HG02870 (cell line): ENCODE measurements at regions not wholly inside any gene's neighbourhood (a gene's known extent, or its start where the extent isn't known, plus 50 kb on each side); places are given as distances from the start of the nearest gene placed in this dataset.
A peak's percentile ranks its signal among the peaks of the same experiment; 100 is the strongest.
"Not testable (repeated sequence)": the region's sequence is repeated elsewhere in the genome, so short reads cannot be mapped to it uniquely, and the experiment has no call there.

ENCODE experiments used
- ATAC-seq: cut with Tn5 transposase; IDR thresholded peaks from one replicate; pipeline ENCODE4 v1.9.1; 2021; ENCODE audit warnings: mild to moderate bottlenecking, moderate library complexity; ENCODE audit not compliant: unreplicated experiment

DNA sequence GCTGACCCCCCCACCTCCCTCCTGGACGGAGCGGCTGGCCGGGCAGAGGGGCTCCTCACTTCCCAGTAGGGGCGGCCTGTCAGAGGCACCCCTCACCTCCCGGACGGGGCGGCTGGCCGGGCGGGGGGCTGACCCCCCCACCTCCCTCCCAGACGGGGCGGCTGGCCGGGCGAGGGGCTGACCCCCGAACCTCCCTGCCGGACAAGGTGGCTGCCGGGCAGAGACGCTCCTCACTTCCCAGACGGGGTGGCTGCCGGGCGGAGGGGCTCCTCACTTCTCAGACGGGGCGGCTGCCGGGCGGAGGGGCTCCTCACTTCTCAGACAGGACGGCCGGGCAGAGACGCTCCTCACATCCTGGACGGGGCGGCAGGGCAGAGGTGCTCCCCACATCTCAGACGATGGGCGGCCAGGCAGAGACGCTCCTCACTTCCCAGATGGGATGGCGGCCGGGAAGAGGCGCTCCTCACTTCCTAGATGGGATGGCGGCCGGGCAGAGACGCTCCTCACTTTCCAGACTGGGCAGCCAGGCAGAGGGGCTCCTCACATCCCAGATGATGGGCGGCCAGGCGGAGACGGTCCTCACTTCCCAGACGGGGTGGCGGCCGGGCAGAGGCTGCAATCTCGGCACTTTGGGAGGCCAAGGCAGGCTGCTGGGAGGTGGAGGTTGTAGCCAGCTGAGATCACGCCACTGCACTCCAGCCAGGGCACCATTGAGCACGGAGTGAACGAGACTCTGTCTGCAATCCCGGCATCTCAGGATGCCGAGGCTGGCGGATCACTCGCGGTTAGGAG is 66.2 kb upstream of the PAPPA2 start:
- not testable (repeated sequence) for ATAC-seq

DNA sequence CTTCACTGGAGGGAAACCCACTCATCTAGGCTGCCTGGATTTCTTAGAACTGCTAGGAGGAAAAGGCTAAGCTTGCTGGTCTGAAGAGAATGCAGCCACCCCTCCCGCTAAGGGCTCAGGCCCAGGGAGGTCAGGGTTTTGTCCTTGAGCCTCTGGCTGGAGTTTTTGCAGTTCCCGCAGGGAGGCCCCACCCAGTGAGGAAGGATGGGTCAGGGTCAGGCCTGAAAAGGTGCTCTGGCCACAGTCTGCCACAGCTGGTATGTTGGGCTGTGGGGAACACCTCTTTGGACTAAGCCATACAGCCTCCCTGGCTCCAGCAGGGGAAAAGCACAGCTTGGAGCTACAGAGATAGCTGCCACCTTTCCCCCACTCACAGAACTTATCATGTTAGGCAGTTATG is 71.4 kb upstream of the PAPPA2 start:
- ATAC-seq = no peak

DNA sequence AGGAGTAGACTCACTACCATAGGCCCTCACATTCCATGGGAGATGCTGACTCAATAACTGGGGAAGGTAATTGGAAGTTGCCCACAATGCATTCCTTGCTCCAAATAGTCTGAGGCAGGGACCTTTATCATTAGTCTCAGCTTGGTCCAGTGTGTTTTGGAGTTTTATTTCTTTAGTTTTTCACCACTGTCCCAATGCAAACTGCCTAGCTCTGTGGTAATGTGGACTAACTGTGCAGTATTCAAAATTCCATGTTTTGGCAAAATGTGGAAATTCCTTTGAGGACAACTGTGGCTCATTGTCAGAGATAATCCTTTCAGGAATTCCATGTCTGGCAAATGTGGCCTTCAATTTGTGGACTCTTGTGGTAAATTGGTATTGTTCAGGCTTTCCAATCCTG is 78.1 kb upstream of the PAPPA2 start:
- no peak for ATAC-seq

DNA sequence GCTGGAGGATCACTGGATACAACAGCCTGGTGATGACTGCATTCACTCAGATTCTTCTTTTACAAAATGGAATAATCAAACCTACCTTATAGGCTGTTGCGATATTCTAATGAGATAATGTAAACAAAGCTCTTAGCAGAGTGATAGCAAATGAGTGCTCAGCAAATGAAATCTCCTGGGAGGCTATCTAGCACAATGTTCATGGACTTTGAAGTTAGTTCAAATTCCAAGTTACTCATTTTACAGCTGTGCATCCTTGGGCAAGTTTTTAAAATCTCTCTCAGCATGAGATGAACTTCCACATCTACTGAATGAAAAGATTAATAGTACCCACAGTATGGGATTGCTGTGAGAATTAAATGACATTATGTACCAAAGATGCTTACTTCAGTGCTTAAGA is 80.8 kb upstream of the PAPPA2 start:
- no peak for ATAC-seq

DNA sequence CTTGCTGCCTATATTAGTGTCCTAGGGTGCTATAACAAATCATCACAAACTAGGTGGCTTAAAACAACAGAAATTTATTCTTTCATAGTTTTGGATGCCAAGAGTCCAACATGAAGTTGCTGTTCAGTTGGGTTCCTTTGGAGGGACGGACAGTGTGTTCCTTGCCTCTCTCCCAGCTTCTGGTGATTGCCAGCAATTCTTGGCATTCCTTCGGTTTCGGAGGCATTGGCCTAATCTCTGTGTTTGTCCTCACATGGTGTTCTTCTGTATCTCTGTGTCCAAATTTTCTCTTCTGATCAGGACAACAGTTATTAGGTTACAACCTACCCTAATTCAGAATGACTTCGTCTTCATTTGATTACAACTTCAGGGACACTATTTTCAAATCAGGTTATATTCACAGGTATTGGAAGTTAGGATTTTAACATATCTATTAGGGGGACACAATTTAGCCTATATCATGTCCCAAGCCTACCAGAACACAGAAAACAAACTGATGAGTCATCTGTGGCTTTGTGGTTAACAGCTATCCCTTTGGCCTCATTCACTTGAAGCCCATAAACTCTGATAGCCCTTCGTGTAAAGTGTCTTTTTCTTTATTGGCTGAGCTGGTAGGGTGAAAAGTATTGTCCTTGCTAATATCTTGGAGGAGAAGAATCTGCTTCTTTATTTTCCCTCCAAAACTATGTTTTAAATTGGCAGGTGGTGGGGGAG is 83.2 kb upstream of the PAPPA2 start:
- ATAC-seq = no peak

DNA sequence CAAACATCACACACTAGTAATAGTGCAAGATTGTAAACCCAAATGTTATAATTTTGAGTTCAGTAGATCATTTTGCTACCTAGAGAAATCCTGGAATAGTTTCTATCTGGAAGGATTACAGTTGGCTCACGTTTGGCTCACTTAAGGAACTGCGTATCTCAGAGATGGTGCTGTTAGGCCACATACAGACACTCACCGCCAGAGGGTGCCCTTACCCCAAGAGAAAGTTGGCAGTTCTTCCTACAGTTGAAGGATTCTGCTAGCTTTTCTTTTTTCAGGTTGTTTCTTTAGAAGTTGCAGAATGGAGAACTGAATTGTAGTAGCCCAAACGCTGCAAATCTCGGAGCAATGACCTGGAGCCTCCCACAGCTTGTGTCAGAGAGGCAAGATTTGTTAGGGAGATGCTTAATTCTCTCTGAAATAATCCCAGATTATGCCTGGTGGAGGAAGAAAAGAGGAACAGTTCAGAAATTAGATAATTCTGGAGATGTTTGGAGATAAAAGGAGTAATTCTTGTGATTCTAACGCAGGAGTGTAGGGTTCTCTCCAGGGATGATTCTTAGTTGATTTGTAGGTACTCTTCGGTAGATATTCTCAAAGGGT is 87.9 kb upstream of the PAPPA2 start:
- ATAC-seq = peak; percentile 71

DNA sequence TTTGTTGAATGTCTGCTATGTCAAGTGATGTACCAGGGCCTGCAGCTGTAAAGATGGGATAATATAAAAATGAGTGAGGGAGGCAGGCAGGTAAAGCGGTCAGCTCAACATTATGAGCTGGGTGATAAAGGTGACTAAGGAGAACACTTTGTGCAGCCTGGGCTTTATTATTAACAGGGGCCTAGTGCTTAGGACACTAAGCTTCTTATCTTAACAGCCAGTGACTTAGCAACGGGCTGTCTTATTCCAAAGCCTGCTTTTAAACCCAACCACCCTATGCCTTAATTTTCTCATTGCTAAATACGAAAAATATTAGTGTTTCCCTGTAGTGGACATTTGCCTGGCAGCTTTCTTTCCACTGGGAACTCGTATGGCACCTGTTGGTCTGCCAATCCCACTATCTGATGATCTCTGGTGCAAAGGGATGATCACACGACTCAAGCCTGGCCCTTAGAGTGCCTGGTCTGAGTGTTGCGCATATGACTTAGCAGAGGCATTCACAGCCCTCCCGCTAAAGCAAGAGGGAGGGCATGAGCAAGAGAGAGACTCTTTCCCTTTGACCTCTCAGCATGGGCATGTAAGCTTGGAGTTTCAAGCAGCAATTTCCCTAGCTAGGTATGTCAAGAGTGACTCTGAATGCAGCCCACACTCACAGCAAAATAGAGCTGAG is 98.6 kb upstream of the PAPPA2 start:
- no peak for ATAC-seq

DNA sequence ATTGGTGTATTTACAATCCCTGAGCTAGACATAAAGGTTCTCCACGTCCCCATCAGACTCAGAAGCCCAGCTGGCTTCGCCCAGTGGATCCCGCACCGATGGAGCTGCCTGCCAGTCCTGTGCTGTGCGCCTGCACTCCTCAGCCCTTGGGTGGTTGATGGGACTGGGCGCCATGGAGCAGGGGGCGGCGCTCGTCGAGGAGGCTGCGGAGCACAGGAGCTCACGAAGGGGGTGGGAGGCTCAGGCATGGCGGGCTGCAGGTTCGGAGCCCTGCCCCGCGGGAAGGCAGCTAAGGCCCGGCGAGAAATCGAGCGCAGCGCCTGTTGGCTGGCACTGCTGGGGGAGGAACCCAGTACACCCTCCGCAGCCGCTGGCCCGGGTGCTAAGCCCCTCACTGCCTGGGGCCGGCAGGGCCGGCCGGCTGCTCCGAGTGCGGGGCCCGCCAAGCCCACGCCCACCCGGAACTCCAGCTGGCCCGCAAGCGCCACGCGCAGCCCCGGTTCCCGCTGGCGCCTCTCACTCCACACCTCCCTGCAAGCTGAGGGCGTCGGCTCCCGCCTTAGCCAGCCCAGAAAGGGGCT is 113.8 kb upstream of the PAPPA2 start:
- ATAC-seq = not testable (repeated sequence)

DNA sequence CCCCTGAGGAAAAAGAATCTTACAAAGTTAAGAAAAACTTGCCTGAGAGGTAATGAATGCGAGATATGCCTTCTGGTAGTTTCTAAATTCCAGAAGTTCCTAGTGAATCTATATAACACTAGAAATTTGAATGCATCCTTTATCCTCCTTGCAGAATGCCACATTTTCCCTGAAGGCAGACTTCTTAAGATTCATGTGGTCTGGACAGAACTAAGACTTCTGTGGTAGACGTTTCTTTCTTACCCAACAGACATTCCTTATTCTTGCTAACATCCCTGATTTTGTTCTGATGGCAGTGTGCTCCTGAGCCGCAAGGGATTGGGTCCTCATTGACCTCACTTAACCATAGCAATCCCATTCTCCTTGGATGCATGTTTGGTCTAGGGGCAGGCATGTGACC is 121.3 kb upstream of the PAPPA2 start:
- no peak for ATAC-seq

DNA sequence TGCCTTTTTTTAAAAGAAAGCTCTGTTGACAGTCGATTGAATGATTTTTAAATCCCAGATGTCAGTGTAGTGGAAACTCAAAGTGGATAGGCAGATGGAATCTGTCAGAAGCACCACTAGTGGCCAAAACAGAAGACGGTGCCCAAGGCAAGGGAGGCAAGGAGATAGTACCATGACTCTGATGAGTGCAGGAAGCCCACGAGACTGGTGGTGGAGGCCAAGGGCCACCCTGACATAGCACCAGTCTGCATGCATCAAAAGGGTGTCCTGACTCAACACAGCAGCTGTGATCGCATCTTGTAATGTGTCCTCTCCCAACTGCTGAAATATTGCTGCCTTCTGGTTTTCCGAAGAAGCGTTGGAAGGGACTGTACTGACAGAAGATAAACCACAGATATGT is 124.1 kb upstream of the PAPPA2 start:
- no peak for ATAC-seq

DNA sequence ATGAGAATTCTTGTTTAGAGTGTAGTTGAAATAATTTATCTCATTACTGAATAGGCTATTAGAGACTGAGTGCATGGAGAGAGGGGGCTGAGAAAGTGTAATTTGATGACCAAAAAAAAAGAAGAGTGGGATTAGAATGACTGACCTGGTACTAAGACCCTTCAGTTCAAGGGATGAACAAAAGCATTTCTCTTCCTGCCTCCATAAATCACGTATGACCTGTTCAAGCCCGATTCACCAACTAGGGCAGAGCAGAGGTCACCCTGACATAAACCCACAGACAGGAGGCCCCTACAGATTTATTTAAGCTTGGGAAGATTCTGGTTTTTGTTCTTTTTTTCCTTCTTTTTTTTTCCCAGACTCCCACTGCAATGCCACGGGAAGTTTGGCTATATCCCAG is 123.7 kb upstream of the COP1 start:
- ATAC-seq = no peak

DNA sequence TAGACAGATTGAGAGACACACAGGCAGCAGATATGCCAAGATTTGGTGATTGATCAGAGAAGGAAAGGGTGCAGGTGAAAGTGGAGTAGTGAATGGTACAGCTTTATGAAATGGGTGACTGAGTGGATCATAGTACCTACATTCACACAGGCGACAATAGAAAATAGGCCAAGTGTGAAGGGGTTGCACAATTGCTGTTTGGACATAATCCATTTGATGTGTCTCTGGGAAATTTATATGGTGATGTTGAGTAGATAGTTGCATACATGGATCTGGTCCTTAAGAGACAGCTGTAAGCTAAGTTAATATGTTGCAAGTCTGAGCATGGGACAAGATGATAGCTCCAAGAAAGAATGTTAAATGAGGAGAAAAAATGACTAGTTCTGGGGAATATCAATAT is 118.6 kb upstream of the COP1 start:
- ATAC-seq = no peak

DNA sequence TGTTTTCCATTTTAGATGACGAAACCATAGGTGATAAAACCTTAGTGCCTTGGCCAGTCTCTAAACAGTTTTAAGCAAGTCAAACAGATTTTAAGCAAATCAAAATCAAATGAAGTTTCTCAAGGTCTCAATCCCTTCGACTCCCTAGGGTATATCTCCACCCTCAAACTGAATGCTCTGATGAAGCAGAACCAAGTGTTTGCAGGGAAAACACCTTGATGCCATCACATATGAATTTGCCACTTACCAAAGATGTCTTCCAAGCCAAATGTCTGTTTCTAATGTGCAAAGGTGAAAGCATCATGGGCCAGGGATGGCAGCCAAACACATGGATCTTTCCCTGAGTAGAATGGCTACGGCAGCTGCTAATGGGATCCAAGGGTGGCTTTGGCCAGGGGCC is 116.4 kb upstream of the COP1 start:
- ATAC-seq = no peak

DNA sequence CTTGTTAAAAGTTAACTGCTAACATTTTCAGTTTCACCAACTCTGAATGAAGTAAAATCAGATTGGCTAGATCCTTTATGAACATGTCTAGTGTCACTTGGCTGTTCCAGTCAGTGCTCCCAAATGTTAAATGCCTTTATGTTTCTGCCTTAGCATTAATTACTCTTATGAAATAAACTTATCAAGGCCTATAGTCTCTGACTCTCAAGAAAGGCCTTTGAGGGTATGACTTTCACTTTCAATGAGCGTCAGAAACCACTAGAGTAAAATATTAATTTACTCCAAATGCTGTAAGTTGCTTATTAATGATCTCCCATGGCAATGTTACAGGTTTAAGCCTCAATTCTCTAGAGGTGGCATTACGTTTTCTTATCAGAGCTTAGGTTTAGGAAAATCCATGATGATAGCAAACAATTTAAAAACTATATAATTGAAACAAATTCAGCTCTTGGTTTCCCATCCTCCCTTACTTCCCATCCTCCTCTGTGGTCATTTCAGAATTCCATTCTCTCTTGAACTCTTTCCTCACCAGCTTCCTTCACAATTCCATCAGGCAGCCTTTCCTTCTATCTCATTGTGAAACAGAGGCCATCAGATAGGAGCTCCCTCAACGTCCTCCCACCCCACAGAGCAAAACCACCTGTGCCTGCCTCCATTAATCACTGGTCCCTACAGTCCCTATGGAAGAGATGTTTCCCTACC is 108.6 kb upstream of the COP1 start:
- no peak for ATAC-seq

DNA sequence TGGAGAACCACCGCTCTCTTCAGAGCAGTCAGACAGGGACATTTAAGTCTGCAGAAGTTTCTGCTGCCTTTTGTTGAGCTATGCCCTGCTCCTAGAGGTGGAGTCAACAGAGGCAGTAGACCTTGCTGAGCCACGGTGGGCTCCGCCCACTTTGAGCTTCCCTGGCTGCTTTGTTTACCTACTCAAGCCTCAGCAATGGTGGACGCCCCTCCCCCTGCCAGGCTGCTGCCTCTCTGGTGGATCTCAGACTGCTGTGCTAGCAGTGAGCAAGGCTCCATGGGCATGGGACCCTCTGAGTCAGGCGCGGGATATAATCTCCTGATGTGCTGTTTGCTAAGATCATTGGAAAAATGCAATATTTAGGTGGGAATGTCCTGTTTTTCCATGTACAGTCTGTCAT is 89.5 kb upstream of the COP1 start:
- not testable (repeated sequence) for ATAC-seq

DNA sequence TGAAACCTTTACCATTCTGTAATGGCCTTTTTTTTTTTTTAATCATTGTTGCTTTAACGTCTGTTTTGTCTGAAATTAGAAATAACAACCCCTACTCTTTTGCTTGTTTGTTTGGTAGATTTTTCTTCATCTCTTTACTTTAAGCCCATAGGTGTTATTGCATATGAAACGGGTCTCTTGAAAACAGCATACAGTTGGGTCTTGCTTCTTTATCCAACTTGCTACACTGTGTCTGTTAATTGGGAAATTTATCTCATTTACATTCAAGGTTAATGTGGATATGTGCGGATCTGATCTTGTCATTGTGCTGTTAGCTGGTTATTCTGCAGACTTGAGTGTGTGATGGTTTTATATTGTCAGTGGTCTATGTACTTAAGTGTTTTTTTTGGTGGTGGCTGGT is 78.9 kb upstream of the COP1 start:
- ATAC-seq = no peak

DNA sequence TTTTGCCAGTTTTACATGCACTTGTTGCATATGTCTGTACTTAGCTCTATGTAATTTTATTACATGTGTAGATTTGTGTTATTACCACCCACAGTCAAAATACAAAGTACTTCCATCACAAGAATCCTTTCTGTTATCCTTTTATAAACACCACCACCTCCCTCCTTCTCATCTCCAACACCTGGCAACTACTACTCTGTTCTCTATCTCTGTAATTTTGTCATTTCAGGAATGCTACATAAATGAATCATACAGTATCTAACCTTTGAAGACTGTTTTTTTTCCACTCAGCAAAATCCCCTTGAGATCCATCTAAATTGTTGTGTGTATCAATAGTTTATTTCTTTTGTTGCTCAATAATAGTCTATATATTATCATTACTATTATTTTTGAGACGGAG is 64.5 kb upstream of the COP1 start:
- no peak for ATAC-seq
